GM20000 (cell line): ENCODE measurements at regions not wholly inside any gene's neighbourhood (a gene's known extent, or its start where the extent isn't known, plus 50 kb on each side); places are given as distances from the start of the nearest gene placed in this dataset.

Experiments
- DNase-seq: peaks from one replicate; pipeline ENCODE4 v3.0.0; 2012; ENCODE audit warnings: low spot score
- CTCF ChIP-seq: IDR thresholded peaks from 2 replicates; pipeline ENCODE4 v1.5.1; 2012; ENCODE audit warnings: mild to moderate bottlenecking, control low read depth; ENCODE audit errors: extremely low read depth, missing control alignments

GRCh38 chr2:8416849-8417832 is 264.7 kb upstream of the ID2 start:
- DNase-seq = no peak
- TF ChIP-seq CTCF = no peak

- TF ChIP-seq CTCF = no peak
- DNase-seq = no peak
Observed at GRCh38 chr2:8418721-8419120, 263.1 kb upstream of the ID2 start.

GRCh38 chr2:8421658-8422449 is 260.0 kb upstream of the ID2 start:
- TF ChIP-seq CTCF = peak; percentile 26
- DNase-seq = peak; percentile 80

DNA sequence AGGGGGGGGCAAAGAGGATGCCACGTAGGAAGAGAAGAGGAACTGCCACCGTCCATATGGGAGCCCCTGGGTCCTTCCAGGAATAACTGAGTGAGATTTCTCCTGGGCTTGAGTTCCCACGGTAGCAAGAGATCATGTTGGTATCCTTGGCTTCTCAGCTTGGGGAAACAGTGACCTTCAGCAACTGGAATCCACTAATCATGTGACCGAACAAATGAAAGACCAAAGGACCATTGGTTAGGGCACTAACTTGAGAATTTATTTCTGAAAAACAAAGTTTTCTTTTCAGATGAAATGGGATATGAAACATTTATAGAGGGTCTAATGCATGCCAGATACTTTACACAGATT is 259.4 kb upstream of the ID2 start:
- no peak for TF ChIP-seq CTCF
- no peak for DNase-seq

DNA sequence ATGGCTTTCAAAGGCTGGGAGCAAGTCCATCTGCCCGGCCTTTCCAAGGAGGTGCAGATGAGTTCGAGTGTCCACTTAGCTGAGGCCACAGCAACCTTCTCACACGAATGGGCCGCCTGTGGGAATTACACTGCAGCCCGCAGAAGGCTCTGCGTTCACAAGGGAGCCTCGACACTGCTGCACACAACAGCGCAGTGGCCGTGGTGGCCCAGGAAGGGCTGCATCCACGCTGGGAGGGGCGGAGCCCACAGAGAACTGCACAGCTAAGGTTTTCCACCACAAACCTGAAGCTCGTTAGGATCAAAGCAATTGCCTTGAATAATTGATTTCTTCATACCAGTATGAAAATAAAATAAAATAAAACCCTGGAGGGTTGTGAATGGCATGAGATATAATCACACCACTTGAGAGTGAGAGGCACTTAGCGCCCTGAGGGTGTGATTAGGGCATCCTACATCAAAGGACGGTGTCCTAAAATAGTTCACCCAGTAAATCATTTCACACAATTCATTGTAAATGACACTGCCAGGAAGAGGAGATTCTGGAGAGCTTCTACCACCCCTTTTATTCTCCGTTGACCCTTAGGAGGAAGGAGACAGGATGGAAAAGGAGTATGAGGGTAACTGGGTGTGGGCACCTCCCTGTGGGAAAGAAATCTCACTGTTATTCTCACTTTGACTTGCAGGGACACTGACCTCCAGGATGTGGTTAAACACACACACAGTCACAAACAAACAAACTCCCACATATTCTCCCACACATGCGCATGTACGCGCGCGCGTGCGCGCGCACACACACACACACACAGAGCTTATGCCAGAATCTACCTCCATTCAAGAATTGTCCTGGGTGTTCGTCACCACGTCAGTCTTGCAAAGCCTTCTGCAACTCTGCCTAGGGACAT is 256.6 kb upstream of the ID2 start:
- TF ChIP-seq CTCF = no peak
- DNase-seq = peak; percentile 30

GRCh38 chr2:8426550-8426949 is 255.3 kb upstream of the ID2 start:
- no peak for TF ChIP-seq CTCF
- no peak for DNase-seq
